Upper lobe of right lung (tissue), 1 donor: ENCODE measurements at regions not wholly inside any gene's neighbourhood (a gene's known extent, or its start where the extent isn't known, plus 50 kb on each side); places are given as distances from the start of the nearest gene placed in this dataset.
A peak's percentile ranks its signal among the peaks of the same experiment; 100 is the strongest.
"Not testable (repeated sequence)": the region's sequence is repeated elsewhere in the genome, so short reads cannot be mapped to it uniquely, and the experiment has no call there.

ENCODE experiments used
- ATAC-seq: fragments of 200-7000 bp; cut with Tn5 transposase; one replicate; pipeline ENCODE4 v1.9.1; 2020; ENCODE audit warnings: mild to moderate bottlenecking, moderate library complexity
- DNase-seq: peaks from one replicate; pipeline ENCODE4 v3.0.0-alpha.2; 2020
- H3K27ac ChIP-seq: fragments of 200-600 bp; one replicate; pipeline ENCODE4 v1.8.0; 2022
- H3K27me3 ChIP-seq: fragments of 200-600 bp; one replicate; pipeline ENCODE4 v1.8.0; 2022; ENCODE audit warnings: mild to moderate bottlenecking
- H3K36me3 ChIP-seq: fragments of 200-600 bp; one replicate; pipeline ENCODE4 v1.8.0; 2022
- H3K4me1 ChIP-seq: fragments of 200-600 bp; one replicate; pipeline ENCODE4 v1.8.0; 2022
- H3K4me3 ChIP-seq: fragments of 200-600 bp; one replicate; pipeline ENCODE4 v1.8.0; 2022; ENCODE audit warnings: mild to moderate bottlenecking
- H3K9me3 ChIP-seq: fragments of 200-600 bp; one replicate; pipeline ENCODE4 v1.8.0; 2022
- intact Hi-C: fragments of 100-400 bp; cut with DNase I; formaldehyde crosslinking; loops from one replicate; pipeline ENCODE4 v1.11.0; 2022
- TF ChIP-seq, protein P1 (sequence below): fragments of 200-600 bp; IDR thresholded peaks from one replicate; pipeline ENCODE4 v1.8.0; 2022; ENCODE audit warnings: antibody characterized with exemption
- donor health status: DM: no; HTN: yes; CAD: no; lungs with severe emphysema.

GRCh38 chr16:58889516-58889915 lies 155.4 kb upstream of the GOT2 start:
- DNase-seq (no peak), ATAC-seq (no peak)
- TF ChIP-seq, protein P1, sequence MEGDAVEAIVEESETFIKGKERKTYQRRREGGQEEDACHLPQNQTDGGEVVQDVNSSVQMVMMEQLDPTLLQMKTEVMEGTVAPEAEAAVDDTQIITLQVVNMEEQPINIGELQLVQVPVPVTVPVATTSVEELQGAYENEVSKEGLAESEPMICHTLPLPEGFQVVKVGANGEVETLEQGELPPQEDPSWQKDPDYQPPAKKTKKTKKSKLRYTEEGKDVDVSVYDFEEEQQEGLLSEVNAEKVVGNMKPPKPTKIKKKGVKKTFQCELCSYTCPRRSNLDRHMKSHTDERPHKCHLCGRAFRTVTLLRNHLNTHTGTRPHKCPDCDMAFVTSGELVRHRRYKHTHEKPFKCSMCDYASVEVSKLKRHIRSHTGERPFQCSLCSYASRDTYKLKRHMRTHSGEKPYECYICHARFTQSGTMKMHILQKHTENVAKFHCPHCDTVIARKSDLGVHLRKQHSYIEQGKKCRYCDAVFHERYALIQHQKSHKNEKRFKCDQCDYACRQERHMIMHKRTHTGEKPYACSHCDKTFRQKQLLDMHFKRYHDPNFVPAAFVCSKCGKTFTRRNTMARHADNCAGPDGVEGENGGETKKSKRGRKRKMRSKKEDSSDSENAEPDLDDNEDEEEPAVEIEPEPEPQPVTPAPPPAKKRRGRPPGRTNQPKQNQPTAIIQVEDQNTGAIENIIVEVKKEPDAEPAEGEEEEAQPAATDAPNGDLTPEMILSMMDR = no peak
- Histone ChIP-seq H3K4me3 (no peak overlapping the region), H3K4me1 (no peaks in the 10 kb centered on the region), H3K36me3 (no peaks in the 10 kb centered on the region), H3K27ac (no peak overlapping the region), H3K27me3 (no peaks in the 10 kb centered on the region), H3K9me3 (no peaks in the 10 kb centered on the region)
- intact Hi-C loops = no loop called here

GRCh38 chr16:58885528-58886170 lies 151.5 kb upstream of the GOT2 start:
- H3K9me3 ChIP-seq = no peaks in the 10 kb centered on the region
- DNase-seq = no peak
- no peak for ATAC-seq
- no peak overlapping the region for H3K27ac ChIP-seq
- H3K4me1 ChIP-seq = no peaks in the 10 kb centered on the region
- TF ChIP-seq, protein P1 = no peak
- H3K27me3 ChIP-seq = no peaks in the 10 kb centered on the region
- no peak overlapping the region for H3K4me3 ChIP-seq
- intact Hi-C loops = no loop called here
- no peaks in the 10 kb centered on the region for H3K36me3 ChIP-seq

GRCh38 chr16:58884141-58884540 lies 150.0 kb upstream of the GOT2 start:
- Histone ChIP-seq H3K9me3 (no peaks in the 10 kb centered on the region), H3K27me3 (no peaks in the 10 kb centered on the region), H3K27ac (no peak overlapping the region), H3K4me3 (no peak overlapping the region), H3K36me3 (no peaks in the 10 kb centered on the region), H3K4me1 (no peaks in the 10 kb centered on the region)
- DNase-seq = no peak
- ATAC-seq = no peak
- TF ChIP-seq, protein P1 = no peak
- intact Hi-C loops = no loop called here

DNA sequence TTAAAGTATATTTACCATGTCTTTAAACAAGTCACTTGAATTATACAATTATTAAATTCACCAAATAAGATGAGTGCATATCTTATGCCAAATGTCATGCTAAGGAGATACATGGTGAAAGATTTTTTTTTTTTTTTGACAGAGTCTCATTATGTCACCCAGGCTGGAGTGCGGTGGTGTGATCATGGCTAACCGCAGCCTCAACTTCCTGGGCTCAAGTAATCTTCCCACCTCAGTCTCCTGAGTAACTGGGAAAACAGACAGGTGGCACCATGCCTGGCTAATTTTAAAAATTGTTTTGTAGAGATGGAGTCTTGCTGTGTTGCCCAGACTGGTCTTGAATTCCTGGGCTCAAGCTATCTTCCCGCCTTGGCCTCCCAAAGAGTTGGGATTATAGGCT lies 149.0 kb upstream of the GOT2 start:
- intact Hi-C loops = no loop called here

GRCh38 chr16:58882292-58882691 lies 148.2 kb upstream of the GOT2 start:
- Histone ChIP-seq H3K27ac (no peak overlapping the region), H3K27me3 (no peaks in the 10 kb centered on the region), H3K4me3 (no peak overlapping the region), H3K4me1 (no peaks in the 10 kb centered on the region), H3K36me3 (no peaks in the 10 kb centered on the region), H3K9me3 (no peaks in the 10 kb centered on the region)
- intact Hi-C loops = no loop called here
- TF ChIP-seq, protein P1 = no peak
- no peak for DNase-seq
- ATAC-seq = peak; percentile 92

More for the DNA sequence above, 149.0 kb upstream of the GOT2 start:
- DNase-seq (no peak), ATAC-seq (no peak)
- H3K9me3 ChIP-seq = no peaks in the 10 kb centered on the region
- TF ChIP-seq, protein P1 = no peak
- no peaks in the 10 kb centered on the region for H3K4me1 ChIP-seq
- H3K27me3 ChIP-seq = no peaks in the 10 kb centered on the region
- no peaks in the 10 kb centered on the region for H3K36me3 ChIP-seq
- H3K4me3 ChIP-seq = no peak overlapping the region
- H3K27ac ChIP-seq = no peak overlapping the region

GRCh38 chr16:58878641-58879040 lies 144.5 kb upstream of the GOT2 start:
- ATAC-seq, DNase-seq, H3K27me3 ChIP-seq, H3K27ac ChIP-seq, intact Hi-C loops, H3K4me3 ChIP-seq, H3K4me1 ChIP-seq, H3K36me3 ChIP-seq, H3K9me3 ChIP-seq: not testable (repeated sequence)
